ENCODE measurements at regions not wholly inside any gene's neighbourhood (a gene's known extent, or its start where the extent isn't known, plus 50 kb on each side); places are given as distances from the start of the nearest gene placed in this dataset.

GRCh38 chr14:31990926-31991572, 86.1 kb upstream of the ARHGAP5 start:
- TF ChIP-seq, protein P1, sequence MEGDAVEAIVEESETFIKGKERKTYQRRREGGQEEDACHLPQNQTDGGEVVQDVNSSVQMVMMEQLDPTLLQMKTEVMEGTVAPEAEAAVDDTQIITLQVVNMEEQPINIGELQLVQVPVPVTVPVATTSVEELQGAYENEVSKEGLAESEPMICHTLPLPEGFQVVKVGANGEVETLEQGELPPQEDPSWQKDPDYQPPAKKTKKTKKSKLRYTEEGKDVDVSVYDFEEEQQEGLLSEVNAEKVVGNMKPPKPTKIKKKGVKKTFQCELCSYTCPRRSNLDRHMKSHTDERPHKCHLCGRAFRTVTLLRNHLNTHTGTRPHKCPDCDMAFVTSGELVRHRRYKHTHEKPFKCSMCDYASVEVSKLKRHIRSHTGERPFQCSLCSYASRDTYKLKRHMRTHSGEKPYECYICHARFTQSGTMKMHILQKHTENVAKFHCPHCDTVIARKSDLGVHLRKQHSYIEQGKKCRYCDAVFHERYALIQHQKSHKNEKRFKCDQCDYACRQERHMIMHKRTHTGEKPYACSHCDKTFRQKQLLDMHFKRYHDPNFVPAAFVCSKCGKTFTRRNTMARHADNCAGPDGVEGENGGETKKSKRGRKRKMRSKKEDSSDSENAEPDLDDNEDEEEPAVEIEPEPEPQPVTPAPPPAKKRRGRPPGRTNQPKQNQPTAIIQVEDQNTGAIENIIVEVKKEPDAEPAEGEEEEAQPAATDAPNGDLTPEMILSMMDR (IDR thresholded peaks at IDR 0.05; ENCODE audit: insufficient read depth, low read depth, low read length) = no peak
- TF ChIP-seq EZH2 (IDR thresholded peaks at IDR 0.05; ENCODE audit: insufficient read depth, low read length) = no peak
